ENCODE measurements at regions not wholly inside any gene's neighbourhood (a gene's known extent, or its start where the extent isn't known, plus 50 kb on each side); places are given as distances from the start of the nearest gene placed in this dataset.

DNA sequence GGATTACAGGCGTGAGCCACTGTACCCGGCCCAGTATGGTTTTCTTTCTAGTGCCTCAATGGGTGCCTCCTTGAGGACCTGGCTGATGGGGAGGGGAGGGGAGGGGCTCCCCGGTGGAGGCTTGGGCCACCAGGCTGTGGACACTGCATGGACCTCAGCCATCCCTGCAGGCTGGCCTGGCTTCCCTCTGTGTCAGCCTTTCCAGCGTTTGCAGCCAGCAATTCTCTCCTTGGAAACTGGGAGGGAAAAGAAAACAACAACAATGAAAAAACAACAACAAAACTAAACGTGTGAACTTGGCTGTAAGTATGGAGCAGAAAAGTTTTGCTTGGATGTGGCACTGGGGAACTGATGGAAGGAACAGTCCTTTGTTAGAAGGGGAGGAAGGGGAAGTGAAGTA lies 159.3 kb downstream of the GLI2 start:
- Mint-ChIP-seq H3K4me3 (ENCODE audit: unreplicated experiment) (peak overlapping the region; percentile 56), H3K27me3 (ENCODE audit: low read depth, unreplicated experiment) (no peaks in the 10 kb centered on the region)
- H3K79me2 ChIP-seq (ENCODE audit: insufficient read depth, low read length), result peaks cover 42% of the 10 kb centered on the region

DNA sequence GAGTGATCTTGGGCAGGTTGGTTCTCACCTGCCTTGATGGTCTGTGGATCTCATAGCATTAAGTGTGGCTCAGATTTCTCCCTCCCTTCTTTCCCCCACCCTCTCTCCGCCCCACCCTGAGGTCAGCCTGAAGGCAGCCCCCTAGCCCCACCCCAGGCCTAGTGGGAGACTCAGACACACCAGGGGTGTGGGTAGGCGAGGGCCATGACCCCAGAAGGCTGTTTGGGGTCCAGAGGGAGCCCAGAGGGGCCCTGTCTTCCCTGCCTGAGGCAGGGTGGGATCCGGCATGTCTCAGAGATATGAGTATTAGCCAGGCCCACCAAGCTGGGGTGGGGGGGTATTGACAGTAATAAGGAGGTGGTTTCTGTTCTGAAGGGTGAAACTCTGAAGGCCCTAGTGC lies 160.5 kb downstream of the GLI2 start:
- Mint-ChIP-seq H3K4me3 (ENCODE audit: unreplicated experiment) (peak overlapping the region; percentile 34), H3K27me3 (ENCODE audit: low read depth, unreplicated experiment) (no peaks in the 10 kb centered on the region), H3K4me1 (ENCODE audit: low read depth, unreplicated experiment) (peaks cover 66% of the 10 kb centered on the region), H3K36me3 (ENCODE audit: low read depth, unreplicated experiment) (peaks cover 9% of the 10 kb centered on the region), H3K27ac (ENCODE audit: unreplicated experiment) (peak overlapping the region; percentile 47), H3K9me3 (ENCODE audit: unreplicated experiment) (peaks cover 2% of the 10 kb centered on the region)
- Histone ChIP-seq H3K9ac (ENCODE audit: low read length) (no peak overlapping the region), H3K4me1 (ENCODE audit: insufficient read depth, low read length) (peaks cover 18% of the 10 kb centered on the region), H3K27ac (ENCODE audit: low read depth, low read length) (no peak overlapping the region), H3K27me3 (ENCODE audit: insufficient read depth, low read length) (no peaks in the 10 kb centered on the region), H4K20me1 (ENCODE audit: insufficient read depth, low read length) (peaks cover 54% of the 10 kb centered on the region), H3K79me2 (ENCODE audit: insufficient read depth, low read length) (peaks cover 35% of the 10 kb centered on the region), H2AFZ (ENCODE audit: low read depth, low read length) (no peak overlapping the region), H3K36me3 (ENCODE audit: insufficient read depth, low read length) (no peaks in the 10 kb centered on the region), H3K9me3 (ENCODE audit: insufficient read depth, low read depth, low read length) (no peaks in the 10 kb centered on the region), H3K4me2 (ENCODE audit: low read length) (no peak overlapping the region), H3K4me3 (ENCODE audit: insufficient read depth, low read depth, low read length) (no peak overlapping the region)
- FAIRE-seq (no peak), DNase-seq (ENCODE audit: low read depth) (no peak)
- no peak for TF ChIP-seq EZH2 (IDR thresholded peaks at IDR 0.05; ENCODE audit: insufficient read depth, low read length)
- TF ChIP-seq, protein P1, sequence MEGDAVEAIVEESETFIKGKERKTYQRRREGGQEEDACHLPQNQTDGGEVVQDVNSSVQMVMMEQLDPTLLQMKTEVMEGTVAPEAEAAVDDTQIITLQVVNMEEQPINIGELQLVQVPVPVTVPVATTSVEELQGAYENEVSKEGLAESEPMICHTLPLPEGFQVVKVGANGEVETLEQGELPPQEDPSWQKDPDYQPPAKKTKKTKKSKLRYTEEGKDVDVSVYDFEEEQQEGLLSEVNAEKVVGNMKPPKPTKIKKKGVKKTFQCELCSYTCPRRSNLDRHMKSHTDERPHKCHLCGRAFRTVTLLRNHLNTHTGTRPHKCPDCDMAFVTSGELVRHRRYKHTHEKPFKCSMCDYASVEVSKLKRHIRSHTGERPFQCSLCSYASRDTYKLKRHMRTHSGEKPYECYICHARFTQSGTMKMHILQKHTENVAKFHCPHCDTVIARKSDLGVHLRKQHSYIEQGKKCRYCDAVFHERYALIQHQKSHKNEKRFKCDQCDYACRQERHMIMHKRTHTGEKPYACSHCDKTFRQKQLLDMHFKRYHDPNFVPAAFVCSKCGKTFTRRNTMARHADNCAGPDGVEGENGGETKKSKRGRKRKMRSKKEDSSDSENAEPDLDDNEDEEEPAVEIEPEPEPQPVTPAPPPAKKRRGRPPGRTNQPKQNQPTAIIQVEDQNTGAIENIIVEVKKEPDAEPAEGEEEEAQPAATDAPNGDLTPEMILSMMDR (IDR thresholded peaks at IDR 0.05; ENCODE audit: insufficient read depth, low read depth, low read length), result no peak

More for the DNA sequence above, 159.3 kb downstream of the GLI2 start:
- H3K36me3 Mint-ChIP-seq (ENCODE audit: low read depth, unreplicated experiment), result peaks cover 6% of the 10 kb centered on the region
- TF ChIP-seq, protein P1 (IDR thresholded peaks at IDR 0.05; ENCODE audit: insufficient read depth, low read depth, low read length), result no peak
- TF ChIP-seq EZH2 (IDR thresholded peaks at IDR 0.05; ENCODE audit: insufficient read depth, low read length), result no peak
- no peak overlapping the region for H3K4me2 ChIP-seq (ENCODE audit: low read length)
- no peak overlapping the region for H3K4me3 ChIP-seq (ENCODE audit: insufficient read depth, low read depth, low read length)
- peaks cover 51% of the 10 kb centered on the region for H4K20me1 ChIP-seq (ENCODE audit: insufficient read depth, low read length)
- H3K9me3 Mint-ChIP-seq (ENCODE audit: unreplicated experiment), result peaks cover 5% of the 10 kb centered on the region
- H3K27ac ChIP-seq (ENCODE audit: low read depth, low read length), result no peak overlapping the region
- DNase-seq (ENCODE audit: low read depth), result no peak
- H3K27ac Mint-ChIP-seq (ENCODE audit: unreplicated experiment), result peak overlapping the region; percentile 77
- H3K4me1 ChIP-seq (ENCODE audit: insufficient read depth, low read length), result peaks cover 18% of the 10 kb centered on the region
- no peak overlapping the region for H3K9ac ChIP-seq (ENCODE audit: low read length)
- no peaks in the 10 kb centered on the region for H3K36me3 ChIP-seq (ENCODE audit: insufficient read depth, low read length)
- no peak overlapping the region for H2AFZ ChIP-seq (ENCODE audit: low read depth, low read length)
- no peak for FAIRE-seq
- H3K27me3 ChIP-seq (ENCODE audit: insufficient read depth, low read length), result no peaks in the 10 kb centered on the region
- H3K4me1 Mint-ChIP-seq (ENCODE audit: low read depth, unreplicated experiment), result peaks cover 56% of the 10 kb centered on the region
- no peaks in the 10 kb centered on the region for H3K9me3 ChIP-seq (ENCODE audit: insufficient read depth, low read depth, low read length)

DNA sequence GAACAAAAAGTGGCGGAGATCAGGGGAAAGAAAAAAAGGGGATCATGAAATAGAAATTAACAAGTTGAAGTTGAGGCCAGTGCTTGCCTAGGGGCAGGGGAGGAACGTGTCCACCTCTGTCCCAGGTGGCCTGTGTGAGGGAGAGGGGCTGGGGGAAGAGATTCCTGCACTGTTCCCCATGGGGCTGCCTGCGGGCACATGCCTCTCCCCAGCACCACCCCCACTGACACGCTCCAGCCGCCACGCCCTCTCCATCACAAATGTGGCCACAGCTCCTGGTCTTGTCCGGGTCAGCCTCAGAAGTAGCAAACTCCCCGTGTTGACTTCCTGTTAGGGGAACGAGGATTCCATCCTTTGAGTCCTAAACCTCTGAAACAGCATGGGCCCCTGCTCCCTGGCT lies 161.2 kb downstream of the GLI2 start:
- peaks cover 32% of the 10 kb centered on the region for H3K79me2 ChIP-seq (ENCODE audit: insufficient read depth, low read length)
- Mint-ChIP-seq H3K36me3 (ENCODE audit: low read depth, unreplicated experiment) (peaks cover 9% of the 10 kb centered on the region), H3K27me3 (ENCODE audit: low read depth, unreplicated experiment) (no peaks in the 10 kb centered on the region), H3K4me3 (ENCODE audit: unreplicated experiment) (no peak overlapping the region), H3K27ac (ENCODE audit: unreplicated experiment) (no peak overlapping the region), H3K4me1 (ENCODE audit: low read depth, unreplicated experiment) (peaks cover 66% of the 10 kb centered on the region), H3K9me3 (ENCODE audit: unreplicated experiment) (no peaks in the 10 kb centered on the region)
- TF ChIP-seq EZH2 (IDR thresholded peaks at IDR 0.05; ENCODE audit: insufficient read depth, low read length), result no peak
- TF ChIP-seq, protein P1 (IDR thresholded peaks at IDR 0.05; ENCODE audit: insufficient read depth, low read depth, low read length), result no peak
- H3K4me2 ChIP-seq (ENCODE audit: low read length), result no peak overlapping the region
- no peaks in the 10 kb centered on the region for H3K36me3 ChIP-seq (ENCODE audit: insufficient read depth, low read length)
- no peaks in the 10 kb centered on the region for H3K9me3 ChIP-seq (ENCODE audit: insufficient read depth, low read depth, low read length)
- H3K27me3 ChIP-seq (ENCODE audit: insufficient read depth, low read length), result no peaks in the 10 kb centered on the region
- H3K4me1 ChIP-seq (ENCODE audit: insufficient read depth, low read length), result peaks cover 18% of the 10 kb centered on the region
- H4K20me1 ChIP-seq (ENCODE audit: insufficient read depth, low read length), result peaks cover 49% of the 10 kb centered on the region
- H2AFZ ChIP-seq (ENCODE audit: low read depth, low read length), result no peak overlapping the region
- DNase-seq (ENCODE audit: low read depth) (no peak), FAIRE-seq (no peak)
- H3K27ac ChIP-seq (ENCODE audit: low read depth, low read length), result no peak overlapping the region
- no peak overlapping the region for H3K4me3 ChIP-seq (ENCODE audit: insufficient read depth, low read depth, low read length)
- H3K9ac ChIP-seq (ENCODE audit: low read length), result no peak overlapping the region
